ENCODE measurements at regions not wholly inside any gene's neighbourhood (a gene's known extent, or its start where the extent isn't known, plus 50 kb on each side); places are given as distances from the start of the nearest gene placed in this dataset.

DNA sequence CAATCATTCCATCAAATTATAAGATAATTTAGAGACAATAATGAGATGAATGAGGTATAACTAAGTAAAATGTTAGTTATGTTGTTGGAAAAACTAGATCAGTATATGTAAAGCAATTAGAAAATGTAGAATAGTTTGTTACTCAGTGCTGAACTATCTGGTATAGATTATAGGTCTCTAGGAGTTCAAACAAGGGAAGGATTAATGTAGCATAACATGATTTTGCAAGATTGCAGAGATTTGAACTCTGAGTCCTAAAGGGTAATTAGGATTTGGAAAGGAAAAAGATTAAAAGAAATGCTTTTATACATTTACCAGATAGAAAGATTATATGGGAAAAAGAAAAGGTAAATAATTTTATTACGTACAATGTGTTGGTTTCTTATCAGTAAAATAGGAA, 246.3 kb downstream of the KCNC2 start:
- H3K4me2 ChIP-seq (ENCODE audit: low read length), result no peak overlapping the region
- H3K27me3 ChIP-seq (ENCODE audit: low read length), result no peaks in the 10 kb centered on the region
- no peak overlapping the region for H3K9ac ChIP-seq (ENCODE audit: low read length)
- no peaks in the 10 kb centered on the region for H3K9me3 ChIP-seq (ENCODE audit: low read length)
- H3K4me1 ChIP-seq (ENCODE audit: insufficient read depth, low read length), result no peaks in the 10 kb centered on the region
- H2AFZ ChIP-seq (ENCODE audit: low read length), result no peak overlapping the region
- DNase-seq (no peak), ATAC-seq (no peak)
- H3F3A ChIP-seq (ENCODE audit: low read length, unreplicated experiment), result no peaks in the 10 kb centered on the region
- TF ChIP-seq, protein P1, sequence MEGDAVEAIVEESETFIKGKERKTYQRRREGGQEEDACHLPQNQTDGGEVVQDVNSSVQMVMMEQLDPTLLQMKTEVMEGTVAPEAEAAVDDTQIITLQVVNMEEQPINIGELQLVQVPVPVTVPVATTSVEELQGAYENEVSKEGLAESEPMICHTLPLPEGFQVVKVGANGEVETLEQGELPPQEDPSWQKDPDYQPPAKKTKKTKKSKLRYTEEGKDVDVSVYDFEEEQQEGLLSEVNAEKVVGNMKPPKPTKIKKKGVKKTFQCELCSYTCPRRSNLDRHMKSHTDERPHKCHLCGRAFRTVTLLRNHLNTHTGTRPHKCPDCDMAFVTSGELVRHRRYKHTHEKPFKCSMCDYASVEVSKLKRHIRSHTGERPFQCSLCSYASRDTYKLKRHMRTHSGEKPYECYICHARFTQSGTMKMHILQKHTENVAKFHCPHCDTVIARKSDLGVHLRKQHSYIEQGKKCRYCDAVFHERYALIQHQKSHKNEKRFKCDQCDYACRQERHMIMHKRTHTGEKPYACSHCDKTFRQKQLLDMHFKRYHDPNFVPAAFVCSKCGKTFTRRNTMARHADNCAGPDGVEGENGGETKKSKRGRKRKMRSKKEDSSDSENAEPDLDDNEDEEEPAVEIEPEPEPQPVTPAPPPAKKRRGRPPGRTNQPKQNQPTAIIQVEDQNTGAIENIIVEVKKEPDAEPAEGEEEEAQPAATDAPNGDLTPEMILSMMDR (conservative IDR thresholded peaks at IDR 0.05; ENCODE audit: low read depth, low read length), result no peak
- H3K4me3 ChIP-seq (ENCODE audit: low read length), result no peak overlapping the region
- ChIA-PET POLR2A (ENCODE audit: unreplicated experiment) (no interaction called here), CTCF (no interaction called here)
- no peaks in the 10 kb centered on the region for H4K20me1 ChIP-seq (ENCODE audit: low read length)
- BruUV-seq (replicated peaks), result no TSS peak
- H3K27ac ChIP-seq (ENCODE audit: low read length), result no peak overlapping the region
- H3K9me2 ChIP-seq (replicated peaks; ENCODE audit: low read length), result no peaks in the 10 kb centered on the region
- H3K36me3 ChIP-seq (ENCODE audit: low read depth, low read length), result no peaks in the 10 kb centered on the region
- H3K79me2 ChIP-seq (ENCODE audit: low read length), result no peaks in the 10 kb centered on the region
- intact Hi-C loops (cut with micrococcal nuclease), result no loop called here

DNA sequence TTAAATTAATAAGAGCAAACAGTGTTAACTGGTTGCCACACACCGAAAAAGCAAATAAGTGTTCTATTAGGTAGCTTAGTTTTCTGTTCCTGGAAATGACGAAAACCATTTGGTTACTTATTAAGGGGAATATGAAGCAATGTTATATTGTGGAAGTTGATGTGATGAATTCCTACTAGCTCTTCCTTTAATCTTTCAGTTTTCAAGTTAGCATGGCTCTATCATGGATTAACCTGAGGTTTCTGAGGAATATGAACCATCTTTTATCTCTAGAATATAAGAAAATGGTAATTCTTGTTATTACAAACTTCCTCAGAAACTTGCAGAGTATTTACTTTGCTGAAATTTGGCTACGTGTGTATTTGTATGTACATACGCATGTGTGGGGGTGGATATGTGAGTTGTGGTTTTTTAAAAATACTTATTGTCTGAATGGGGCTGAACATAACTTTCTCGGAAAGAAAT, 245.7 kb downstream of the KCNC2 start:
- H3K9me2 ChIP-seq (replicated peaks; ENCODE audit: low read length), result no peaks in the 10 kb centered on the region
- no TSS peak for BruUV-seq (replicated peaks)
- H3F3A ChIP-seq (ENCODE audit: low read length, unreplicated experiment), result no peaks in the 10 kb centered on the region
- no peak overlapping the region for H3K9ac ChIP-seq (ENCODE audit: low read length)
- intact Hi-C loops (cut with micrococcal nuclease), result no loop called here
- no peak overlapping the region for H3K27ac ChIP-seq (ENCODE audit: low read length)
- no peak overlapping the region for H2AFZ ChIP-seq (ENCODE audit: low read length)
- H3K4me3 ChIP-seq (ENCODE audit: low read length), result no peak overlapping the region
- H3K36me3 ChIP-seq (ENCODE audit: low read depth, low read length), result no peaks in the 10 kb centered on the region
- ChIA-PET POLR2A (ENCODE audit: unreplicated experiment) (no interaction called here), CTCF (no interaction called here)
- no peak for DNase-seq
- H3K79me2 ChIP-seq (ENCODE audit: low read length), result no peaks in the 10 kb centered on the region
- H3K9me3 ChIP-seq (ENCODE audit: low read length), result no peaks in the 10 kb centered on the region
- ATAC-seq, result no peak
- TF ChIP-seq EZH2phosphoT487 (IDR thresholded peaks at IDR 0.05; ENCODE audit: borderline replicate concordance, low read length) (no peak), EZH2 (IDR thresholded peaks at IDR 0.05; ENCODE audit: low read length, unreplicated experiment) (no peak)
- TF ChIP-seq, protein P1 (conservative IDR thresholded peaks at IDR 0.05; ENCODE audit: low read depth, low read length), result no peak
- H3K4me2 ChIP-seq (ENCODE audit: low read length), result no peak overlapping the region
- no peaks in the 10 kb centered on the region for H4K20me1 ChIP-seq (ENCODE audit: low read length)
- no peaks in the 10 kb centered on the region for H3K4me1 ChIP-seq (ENCODE audit: insufficient read depth, low read length)
- no peaks in the 10 kb centered on the region for H3K27me3 ChIP-seq (ENCODE audit: low read length)

DNA sequence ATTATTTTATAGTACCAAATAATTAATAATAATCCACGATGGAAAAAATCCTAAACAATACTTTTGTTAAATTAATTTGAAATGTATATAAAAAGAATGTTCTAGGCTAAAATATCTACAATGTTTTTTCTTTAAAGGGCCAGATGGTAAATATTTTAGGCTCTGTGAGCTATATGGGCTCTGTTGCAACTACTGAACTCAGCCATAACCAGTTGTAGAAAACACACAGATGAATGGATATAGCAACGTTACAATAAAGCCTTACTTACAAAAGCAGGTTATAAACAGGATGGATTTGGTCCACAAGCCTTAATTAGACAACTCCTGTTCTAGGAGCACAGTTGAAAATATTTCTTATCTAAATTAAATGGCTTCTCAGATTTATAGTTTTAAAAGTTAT, 245.2 kb downstream of the KCNC2 start:
- CTCF ChIA-PET, result no interaction called here
- Histone ChIP-seq H3K79me2 (ENCODE audit: low read length) (no peaks in the 10 kb centered on the region), H3K4me2 (ENCODE audit: low read length) (no peak overlapping the region), H3K9ac (ENCODE audit: low read length) (no peak overlapping the region), H3K4me3 (ENCODE audit: low read length) (no peak overlapping the region), H3K27ac (ENCODE audit: low read length) (no peak overlapping the region), H3K9me2 (replicated peaks; ENCODE audit: low read length) (no peaks in the 10 kb centered on the region), H3K36me3 (ENCODE audit: low read depth, low read length) (no peaks in the 10 kb centered on the region), H3K27me3 (ENCODE audit: low read length) (no peaks in the 10 kb centered on the region), H3K9me3 (ENCODE audit: low read length) (no peaks in the 10 kb centered on the region), H3K4me1 (ENCODE audit: insufficient read depth, low read length) (no peaks in the 10 kb centered on the region), H4K20me1 (ENCODE audit: low read length) (no peaks in the 10 kb centered on the region), H2AFZ (ENCODE audit: low read length) (no peak overlapping the region), H3F3A (ENCODE audit: low read length, unreplicated experiment) (no peaks in the 10 kb centered on the region)
- TF ChIP-seq, protein P1 (conservative IDR thresholded peaks at IDR 0.05; ENCODE audit: low read depth, low read length), result no peak
- no peak for TF ChIP-seq EZH2 (IDR thresholded peaks at IDR 0.05; ENCODE audit: low read length, unreplicated experiment)
- no peak for TF ChIP-seq EZH2phosphoT487 (IDR thresholded peaks at IDR 0.05; ENCODE audit: borderline replicate concordance, low read length)
- DNase-seq (no peak), ATAC-seq (no peak)
- intact Hi-C loops (cut with micrococcal nuclease), result no loop called here
- POLR2A ChIA-PET (ENCODE audit: unreplicated experiment), result no interaction called here
- BruUV-seq (replicated peaks), result no TSS peak

All from PC-3 (cell line).